ENCODE measurements at regions not wholly inside any gene's neighbourhood (a gene's known extent, or its start where the extent isn't known, plus 50 kb on each side); places are given as distances from the start of the nearest gene placed in this dataset.

GRCh38 chr5:79868163-79868670 is 122.8 kb downstream of the MTX3 start:
- no peak for TF ChIP-seq CTCF (IDR thresholded peaks at IDR 0.05)
- no peaks in the 10 kb centered on the region for H3K27me3 ChIP-seq
- H3K4me1 ChIP-seq, result no peaks in the 10 kb centered on the region
- no peak overlapping the region for H3K9ac ChIP-seq (ENCODE audit: low read depth in 2 of 2, low read length in 2 of 2)
- no peak overlapping the region for H3K27ac ChIP-seq
- intact Hi-C loops (cut with DNase I), result no loop called here
- no peaks in the 10 kb centered on the region for H3K36me3 ChIP-seq
- H3K9me3 ChIP-seq, result no peaks in the 10 kb centered on the region
- DNase-seq, result no peak
- H3K4me3 ChIP-seq, result no peak overlapping the region

GRCh38 chr5:79865579-79865978 is 125.5 kb downstream of the MTX3 start:
- Histone ChIP-seq H3K27ac (no peak overlapping the region), H3K27me3 (no peaks in the 10 kb centered on the region), H3K4me1 (no peaks in the 10 kb centered on the region), H3K36me3 (no peaks in the 10 kb centered on the region), H3K9ac (ENCODE audit: low read depth in 2 of 2, low read length in 2 of 2) (no peak overlapping the region), H3K9me3 (no peaks in the 10 kb centered on the region), H3K4me3 (no peak overlapping the region)
- DNase-seq, result no peak
- TF ChIP-seq CTCF (IDR thresholded peaks at IDR 0.05), result no peak
- intact Hi-C loops (cut with DNase I), result no loop called here

- Histone ChIP-seq H3K9me3 (no peaks in the 10 kb centered on the region), H3K27me3 (no peaks in the 10 kb centered on the region), H3K36me3 (no peaks in the 10 kb centered on the region), H3K4me1 (no peaks in the 10 kb centered on the region), H3K27ac (no peak overlapping the region), H3K9ac (ENCODE audit: low read depth in 2 of 2, low read length in 2 of 2) (no peak overlapping the region), H3K4me3 (no peak overlapping the region)
- intact Hi-C loops (cut with DNase I), result no loop called here
- no peak for TF ChIP-seq CTCF (IDR thresholded peaks at IDR 0.05)
- DNase-seq, result no peak
Measured at GRCh38 chr5:79864364-79864763, 126.7 kb downstream of the MTX3 start.

GRCh38 chr5:79859588-79859987 is 131.5 kb downstream of the MTX3 start:
- intact Hi-C loops (cut with DNase I), result loop anchor here (2.0 kb wide), 1 partner anchor 157 kb away; no protein-coding TSS in a partner anchor
- Histone ChIP-seq H3K4me3 (no peak overlapping the region), H3K27ac (no peak overlapping the region), H3K4me1 (no peaks in the 10 kb centered on the region), H3K27me3 (no peaks in the 10 kb centered on the region), H3K9me3 (no peaks in the 10 kb centered on the region), H3K9ac (ENCODE audit: low read depth in 2 of 2, low read length in 2 of 2) (no peak overlapping the region), H3K36me3 (no peaks in the 10 kb centered on the region)
- no peak for DNase-seq
- no peak for TF ChIP-seq CTCF (IDR thresholded peaks at IDR 0.05)

GRCh38 chr5:79858410-79858723 is 132.7 kb downstream of the MTX3 start:
- Histone ChIP-seq H3K27me3 (no peaks in the 10 kb centered on the region), H3K9ac (ENCODE audit: low read depth in 2 of 2, low read length in 2 of 2) (no peak overlapping the region), H3K4me3 (no peak overlapping the region), H3K36me3 (no peaks in the 10 kb centered on the region), H3K9me3 (no peaks in the 10 kb centered on the region), H3K4me1 (no peaks in the 10 kb centered on the region), H3K27ac (no peak overlapping the region)
- no peak for TF ChIP-seq CTCF (IDR thresholded peaks at IDR 0.05)
- intact Hi-C loops (cut with DNase I), result loop anchor here (2.0 kb wide), 1 partner anchor 156 kb away; no protein-coding TSS in a partner anchor
- DNase-seq, result no peak
